ENCODE measurements at regions not wholly inside any gene's neighbourhood (a gene's known extent, or its start where the extent isn't known, plus 50 kb on each side); places are given as distances from the start of the nearest gene placed in this dataset.

DNA sequence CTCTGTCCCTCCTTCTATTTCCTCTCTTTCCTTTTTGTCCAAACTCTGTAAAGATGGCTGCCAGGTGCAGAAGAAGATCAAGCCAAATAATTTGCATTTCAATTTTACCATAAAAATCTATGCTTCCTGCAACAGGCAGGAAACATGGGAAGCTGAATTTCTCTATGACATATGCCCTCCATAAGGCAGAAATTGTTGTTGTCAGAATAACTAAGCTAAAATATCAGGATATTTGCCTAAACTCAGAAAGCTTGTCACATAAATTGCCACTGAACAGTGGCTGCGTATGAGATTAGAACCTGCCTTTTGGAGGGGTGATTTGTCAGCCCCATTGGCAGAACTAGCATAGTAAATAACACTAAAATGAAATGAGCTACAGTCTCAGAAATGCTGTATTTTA is 288.3 kb upstream of the LMCD1 start:
- Histone ChIP-seq H3K27ac (no peak overlapping the region), H3K27me3 (no peaks in the 10 kb centered on the region), H3K4me1 (no peaks in the 10 kb centered on the region), H3K9me3 (no peaks in the 10 kb centered on the region), H3K4me3 (no peak overlapping the region), H3K36me3 (no peaks in the 10 kb centered on the region)
- TF ChIP-seq CTCF (IDR thresholded peaks at IDR 0.05): no peak
- 88 to 92% methylated on average over 1 of the region's 1 CpG for WGBS, 2 donors
- no peak for FAIRE-seq
- ATAC-seq: no peak
- intact Hi-C loops (cut with DNase I): no loop called here
- no peak for DNase-seq

- intact Hi-C loops (cut with DNase I): no loop called here
- FAIRE-seq (no peak), DNase-seq (no peak), ATAC-seq (no peak)
- H3K9me3 ChIP-seq: no peaks in the 10 kb centered on the region
- 69 to 84% methylated on average over 3 of the region's 3 CpGs for WGBS, 2 donors
- TF ChIP-seq CTCF (IDR thresholded peaks at IDR 0.05): no peak
- no peaks in the 10 kb centered on the region for H3K27me3 ChIP-seq
- no peaks in the 10 kb centered on the region for H3K4me1 ChIP-seq
- no peak overlapping the region for H3K4me3 ChIP-seq
- H3K36me3 ChIP-seq: no peaks in the 10 kb centered on the region
- H3K27ac ChIP-seq: no peak overlapping the region
Observed at GRCh38 chr3:8215821-8216220, 285.8 kb upstream of the LMCD1 start.

- ATAC-seq: no peak
- intact Hi-C loops (cut with DNase I): no loop called here
- FAIRE-seq: no peak
- WGBS, 2 donors: 59 to 69% methylated on average over 7 of the region's 7 CpGs
- TF ChIP-seq CTCF (IDR thresholded peaks at IDR 0.05): no peak
- H3K9me3 ChIP-seq: no peaks in the 10 kb centered on the region
- H3K4me1 ChIP-seq: no peaks in the 10 kb centered on the region
- H3K27me3 ChIP-seq: no peaks in the 10 kb centered on the region
- no peak overlapping the region for H3K27ac ChIP-seq
- DNase-seq: no peak
- no peak overlapping the region for H3K4me3 ChIP-seq
- H3K36me3 ChIP-seq: no peaks in the 10 kb centered on the region
Observed at GRCh38 chr3:8218353-8218940, 283.2 kb upstream of the LMCD1 start.

DNA sequence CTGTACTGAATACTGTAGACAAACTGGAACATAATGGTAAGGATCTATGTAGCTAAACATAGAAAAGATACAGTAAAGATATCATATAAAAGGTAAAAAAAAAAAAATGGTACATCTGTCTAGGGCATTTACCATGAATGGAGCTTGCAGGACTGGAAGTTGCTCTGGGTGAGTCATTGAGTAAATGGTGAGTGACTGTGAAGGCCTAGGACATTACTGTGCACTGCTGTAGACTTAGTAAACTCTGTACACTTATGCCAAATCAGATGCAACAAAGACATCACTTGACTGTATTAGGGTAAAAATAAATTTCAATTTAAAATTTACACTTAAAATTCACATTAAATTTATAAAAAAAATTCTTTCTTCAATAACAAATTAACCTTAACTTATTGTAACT is 281.3 kb upstream of the LMCD1 start:
- ATAC-seq (no peak), FAIRE-seq (no peak), DNase-seq (no peak)
- Histone ChIP-seq H3K4me3 (no peak overlapping the region), H3K27me3 (no peaks in the 10 kb centered on the region), H3K9me3 (no peaks in the 10 kb centered on the region), H3K36me3 (no peaks in the 10 kb centered on the region), H3K4me1 (no peaks in the 10 kb centered on the region), H3K27ac (no peak overlapping the region)
- intact Hi-C loops (cut with DNase I): no loop called here
- no peak for TF ChIP-seq CTCF (IDR thresholded peaks at IDR 0.05)

GRCh38 chr3:8223766-8224165 is 277.9 kb upstream of the LMCD1 start:
- Histone ChIP-seq H3K27me3 (no peaks in the 10 kb centered on the region), H3K36me3 (no peaks in the 10 kb centered on the region), H3K4me1 (no peaks in the 10 kb centered on the region), H3K4me3 (no peak overlapping the region), H3K27ac (no peak overlapping the region), H3K9me3 (no peaks in the 10 kb centered on the region)
- 15 to 16% methylated on average over 4 of the region's 4 CpGs for WGBS, 2 donors
- no peak for TF ChIP-seq CTCF (IDR thresholded peaks at IDR 0.05)
- FAIRE-seq (no peak), ATAC-seq (peak in 2 of 4 donors; percentile 32 to 46), DNase-seq (no peak)
- intact Hi-C loops (cut with DNase I): no loop called here

Data from pancreas (tissue), 10 donors.